ENCODE measurements at regions not wholly inside any gene's neighbourhood (a gene's known extent, or its start where the extent isn't known, plus 50 kb on each side); places are given as distances from the start of the nearest gene placed in this dataset.

GRCh38 chr2:219692521-219692920 lies 65.1 kb downstream of the SLC4A3 start:
- no peak for DNase-seq (ENCODE audit: low read depth in 1 of 2, low spot score in 1 of 2)

- no peak for DNase-seq (ENCODE audit: low read depth in 1 of 2, low spot score in 1 of 2)
Measured at GRCh38 chr2:219695145-219695709, 67.8 kb downstream of the SLC4A3 start.

- DNase-seq (ENCODE audit: low read depth in 1 of 2, low spot score in 1 of 2): no peak
Measured at GRCh38 chr2:219697811-219698747, 70.6 kb downstream of the SLC4A3 start.

GRCh38 chr2:219698748-219699439 lies 71.5 kb downstream of the SLC4A3 start:
- no peak for DNase-seq (ENCODE audit: low read depth in 1 of 2, low spot score in 1 of 2)

GRCh38 chr2:219699440-219699821 lies 72.0 kb downstream of the SLC4A3 start:
- no peak for DNase-seq (ENCODE audit: low read depth in 1 of 2, low spot score in 1 of 2)

GRCh38 chr2:219701847-219702634 lies 74.6 kb downstream of the SLC4A3 start:
- no peak for DNase-seq (ENCODE audit: low read depth in 1 of 2, low spot score in 1 of 2)

GRCh38 chr2:219702796-219703545 lies 75.5 kb downstream of the SLC4A3 start:
- no peak for DNase-seq (ENCODE audit: low read depth in 1 of 2, low spot score in 1 of 2)

GRCh38 chr2:219704878-219705277 lies 77.4 kb downstream of the SLC4A3 start:
- no peak for DNase-seq (ENCODE audit: low read depth in 1 of 2, low spot score in 1 of 2)

GRCh38 chr2:219706823-219707281 lies 79.4 kb downstream of the SLC4A3 start:
- DNase-seq (ENCODE audit: low read depth in 1 of 2, low spot score in 1 of 2): no peak

GRCh38 chr2:219707496-219708285 lies 80.3 kb downstream of the SLC4A3 start:
- no peak for DNase-seq (ENCODE audit: low read depth in 1 of 2, low spot score in 1 of 2)

- no peak for DNase-seq (ENCODE audit: low read depth in 1 of 2, low spot score in 1 of 2)
Measured at GRCh38 chr2:219709331-219709761, 81.9 kb downstream of the SLC4A3 start.

GRCh38 chr2:219713110-219713509 lies 85.7 kb downstream of the SLC4A3 start:
- no peak for DNase-seq (ENCODE audit: low read depth in 1 of 2, low spot score in 1 of 2)

GRCh38 chr2:219714681-219715400 lies 87.4 kb downstream of the SLC4A3 start:
- no peak for DNase-seq (ENCODE audit: low read depth in 1 of 2, low spot score in 1 of 2)

- no peak for DNase-seq (ENCODE audit: low read depth in 1 of 2, low spot score in 1 of 2)
Measured at GRCh38 chr2:219718066-219718465, 90.6 kb downstream of the SLC4A3 start.

GRCh38 chr2:219719521-219719920 lies 92.1 kb downstream of the SLC4A3 start:
- no peak for DNase-seq (ENCODE audit: low read depth in 1 of 2, low spot score in 1 of 2)

GRCh38 chr2:219720956-219721355 lies 93.5 kb downstream of the SLC4A3 start:
- no peak for DNase-seq (ENCODE audit: low read depth in 1 of 2, low spot score in 1 of 2)

- no peak for DNase-seq (ENCODE audit: low read depth in 1 of 2, low spot score in 1 of 2)
Measured at GRCh38 chr2:219722276-219722879, 94.9 kb downstream of the SLC4A3 start.

GRCh38 chr2:219723311-219723710 lies 95.9 kb downstream of the SLC4A3 start:
- DNase-seq (ENCODE audit: low read depth in 1 of 2, low spot score in 1 of 2): no peak

All from activated CD4-positive, alpha-beta T cell treated with anti-CD3 and anti-CD28 coated beads, Interleukin-2, amount 50 U/mL, for 24 hours (primary cell).